Astrocyte (in vitro differentiated cells and primary cell): ENCODE measurements at regions not wholly inside any gene's neighbourhood (a gene's known extent, or its start where the extent isn't known, plus 50 kb on each side); places are given as distances from the start of the nearest gene placed in this dataset.

Source experiments
- CTCF ChIP-seq: IDR thresholded peaks from 2 replicates; pipeline ENCODE4 v1.5.1; 2011; ENCODE audit warnings: low read depth, mild to moderate bottlenecking, inconsistent platforms, low read length, moderate library complexity; ENCODE audit not compliant: insufficient read depth
- EZH2 ChIP-seq: IDR thresholded peaks from 2 replicates; pipeline ENCODE4 v1.6.1; 2012; ENCODE audit warnings: mild to moderate bottlenecking, low read length, inconsistent platforms; ENCODE audit not compliant: insufficient read depth

- TF ChIP-seq CTCF: no peak
- no peak for TF ChIP-seq EZH2
These were observed 176.1 kb upstream of the CDH12 start for GRCh38 chr5:23029290-23029689.
